CD14-positive monocyte (primary cell): ENCODE measurements at regions not wholly inside any gene's neighbourhood (a gene's known extent, or its start where the extent isn't known, plus 50 kb on each side); places are given as distances from the start of the nearest gene placed in this dataset.

ENCODE experiments used
- DNase-seq, 3 donors: peaks; one replicate each; pipeline ENCODE4 v3.0.0-alpha.2; 2011 to 2022
- H2AFZ ChIP-seq: 2 replicates; pipeline ENCODE4 v1.6.0; 2012; ENCODE audit warnings: mild to moderate bottlenecking, low read depth, low read length, inconsistent platforms; ENCODE audit not compliant: insufficient read depth, poor library complexity, severe bottlenecking
- H3K27ac ChIP-seq, 2 donors: 1 replicate in 1 of 2; 2 replicates in 1 of 2; pipeline ENCODE4 v1.5.1; 2012 to 2013; ENCODE audit warnings: low read length in 2 of 2, control low read depth in 1 of 2, inconsistent platforms in 1 of 2, low read depth in 1 of 2, mild to moderate bottlenecking in 1 of 2
- H3K27me3 ChIP-seq, 2 donors: one replicate each; pipeline versions ENCODE4 v1.6.0 to v1.6.1; 2011 to 2013; ENCODE audit warnings: low read length in 2 of 2; ENCODE audit not compliant: control insufficient read depth in 2 of 2, insufficient read depth in 2 of 2
- H3K36me3 ChIP-seq, 2 donors: replicated peaks in 1 of 2; 1 replicate in 1 of 2; 2 replicates in 1 of 2; pipeline versions ENCODE4 v1.5.1 to v1.6.1; 2012 to 2013; ENCODE audit warnings: low read length in 2 of 2, control low read depth in 1 of 2, inconsistent platforms in 1 of 2, mild to moderate bottlenecking in 1 of 2; ENCODE audit not compliant: insufficient read depth in 2 of 2, control insufficient read depth in 1 of 2
- H3K4me1 ChIP-seq, 2 donors: 1 replicate in 1 of 2; 2 replicates in 1 of 2; pipeline versions ENCODE4 v1.5.1 to v1.6.1; 2012 to 2013; ENCODE audit warnings: low read length in 2 of 2, control low read depth in 1 of 2, inconsistent platforms in 1 of 2, mild to moderate bottlenecking in 1 of 2, moderate library complexity in 1 of 2; ENCODE audit not compliant: insufficient read depth in 2 of 2, control insufficient read depth in 1 of 2
- H3K4me2 ChIP-seq: replicated peaks from 2 replicates; pipeline ENCODE3; 2012; ENCODE audit warnings: low read length, moderate library complexity, mild to moderate bottlenecking; ENCODE audit not compliant: poor library complexity, severe bottlenecking; ENCODE audit errors: extremely low read depth
- H3K4me3 ChIP-seq, 3 experiments: fragments of 200-600 bp in 1 of 3; sonication (generic) in 1 of 3; replicated peaks in 1 of 3; 1 replicate in 2 of 3; 2 replicates in 1 of 3; pipeline ENCODE4 v1.5.1; 2011 to 2013; ENCODE audit warnings: low read length in 3 of 3, mild to moderate bottlenecking in 3 of 3, control low read depth in 2 of 3, low read depth in 2 of 3, inconsistent platforms in 1 of 3, moderate library complexity in 1 of 3
- H3K79me2 ChIP-seq: 2 replicates; pipeline ENCODE4 v1.6.0; 2012; ENCODE audit warnings: mild to moderate bottlenecking, control low read depth, inconsistent platforms, low read length, moderate library complexity; ENCODE audit not compliant: insufficient read depth
- H3K9ac ChIP-seq: 2 replicates; pipeline ENCODE4 v1.6.0; 2017; ENCODE audit warnings: low read length, mild to moderate bottlenecking; ENCODE audit not compliant: insufficient read depth, poor library complexity, severe bottlenecking
- H3K9me3 ChIP-seq, 2 donors: replicated peaks in 1 of 2; 1 replicate in 1 of 2; 2 replicates in 1 of 2; pipeline versions ENCODE4 v1.5.1 to v1.6.1; 2012 to 2013; ENCODE audit warnings: low read length in 2 of 2, control low read depth in 1 of 2; ENCODE audit not compliant: control insufficient read depth in 1 of 2, insufficient read depth in 1 of 2
- H4K20me1 ChIP-seq: 2 replicates; pipeline ENCODE4 v1.6.0; 2012; ENCODE audit warnings: mild to moderate bottlenecking, low read length, control low read depth, moderate library complexity; ENCODE audit not compliant: insufficient read depth
- H3K27ac Mint-ChIP-seq, 7 donors: one replicate each; pipeline ENCODE4 v1.8.0; 2020; ENCODE audit warnings: mild to moderate bottlenecking in 7 of 7, mixed read lengths in 7 of 7, moderate library complexity in 6 of 7, inconsistent platforms in 2 of 7
- H3K27me3 Mint-ChIP-seq, 3 donors: one replicate each; pipeline ENCODE4 v1.8.0; 2021 to 2022; ENCODE audit warnings: low read depth in 3 of 3, mild to moderate bottlenecking in 3 of 3, mixed read lengths in 3 of 3, moderate library complexity in 3 of 3, inconsistent platforms in 1 of 3
- H3K36me3 Mint-ChIP-seq, 2 donors: one replicate each; pipeline ENCODE4 v1.8.0; 2020; ENCODE audit warnings: mixed read lengths in 2 of 2, inconsistent platforms in 1 of 2, mild to moderate bottlenecking in 1 of 2
- H3K4me1 Mint-ChIP-seq: one replicate; pipeline ENCODE4 v1.8.0; 2020; ENCODE audit warnings: mild to moderate bottlenecking, mixed read lengths
- H3K4me3 Mint-ChIP-seq, 2 donors: one replicate each; pipeline ENCODE4 v1.8.0; 2020; ENCODE audit warnings: mild to moderate bottlenecking in 2 of 2, mixed read lengths in 2 of 2, moderate library complexity in 1 of 2
- H3K9me3 Mint-ChIP-seq, 7 donors: one replicate each; pipeline ENCODE4 v1.8.0; 2020 to 2022; ENCODE audit warnings: mixed read lengths in 7 of 7, mild to moderate bottlenecking in 6 of 7, moderate library complexity in 6 of 7, inconsistent platforms in 2 of 7
- CTCF ChIP-seq: fragments of 200-600 bp; IDR thresholded peaks from one replicate; pipeline ENCODE4 v1.8.0; 2022; ENCODE audit warnings: antibody characterized with exemption, mild to moderate bottlenecking
- WGBS: methylation state at CpG from one replicate; pipeline ENCODE4 v1.1.5; 2013; ENCODE audit warnings: missing lambda C conversion rate; ENCODE audit not compliant: insufficient coverage; 5-methylcytosine and 5-hydroxymethylcytosine counted together
- intact Hi-C, 2 donors: fragments of 100-400 bp; cut with micrococcal nuclease; formaldehyde crosslinking; loops; one replicate each; pipeline versions ENCODE4 v1.15.0 to v1.15.1; 2023

GRCh38 chr15:96540283-96540682 is 209.8 kb downstream of the NR2F2 start:
- H3K36me3 Mint-ChIP-seq = no peaks in the 10 kb centered on the region
- 100% methylated on average over 2 of the region's 7 CpGs for WGBS
- no peak for DNase-seq
- H3K9me3 ChIP-seq = no peaks in the 10 kb centered on the region
- H3K4me3 Mint-ChIP-seq = no peak overlapping the region
- H3K4me1 ChIP-seq = no peaks in the 10 kb centered on the region
- intact Hi-C loops = no loop called here
- no peak overlapping the region for H3K9ac ChIP-seq
- TF ChIP-seq CTCF = no peak
- no peak overlapping the region for H2AFZ ChIP-seq
- peaks cover 0 to 5% (median 0%) of the 10 kb centered on the region in 7 donors for H3K9me3 Mint-ChIP-seq
- H3K27ac Mint-ChIP-seq = no peak overlapping the region
- H3K4me3 ChIP-seq = no peak overlapping the region
- peaks cover 8 to 21% (median 19%) of the 10 kb centered on the region in 3 donors for H3K27me3 Mint-ChIP-seq
- H4K20me1 ChIP-seq = no peaks in the 10 kb centered on the region
- H3K4me2 ChIP-seq = no peak overlapping the region
- no peak overlapping the region for H3K27ac ChIP-seq
- peaks cover 2% of the 10 kb centered on the region for H3K4me1 Mint-ChIP-seq
- peaks cover 0 to 14% of the 10 kb centered on the region in 2 donors for H3K27me3 ChIP-seq
- H3K79me2 ChIP-seq = no peaks in the 10 kb centered on the region
- no peaks in the 10 kb centered on the region for H3K36me3 ChIP-seq

DNA sequence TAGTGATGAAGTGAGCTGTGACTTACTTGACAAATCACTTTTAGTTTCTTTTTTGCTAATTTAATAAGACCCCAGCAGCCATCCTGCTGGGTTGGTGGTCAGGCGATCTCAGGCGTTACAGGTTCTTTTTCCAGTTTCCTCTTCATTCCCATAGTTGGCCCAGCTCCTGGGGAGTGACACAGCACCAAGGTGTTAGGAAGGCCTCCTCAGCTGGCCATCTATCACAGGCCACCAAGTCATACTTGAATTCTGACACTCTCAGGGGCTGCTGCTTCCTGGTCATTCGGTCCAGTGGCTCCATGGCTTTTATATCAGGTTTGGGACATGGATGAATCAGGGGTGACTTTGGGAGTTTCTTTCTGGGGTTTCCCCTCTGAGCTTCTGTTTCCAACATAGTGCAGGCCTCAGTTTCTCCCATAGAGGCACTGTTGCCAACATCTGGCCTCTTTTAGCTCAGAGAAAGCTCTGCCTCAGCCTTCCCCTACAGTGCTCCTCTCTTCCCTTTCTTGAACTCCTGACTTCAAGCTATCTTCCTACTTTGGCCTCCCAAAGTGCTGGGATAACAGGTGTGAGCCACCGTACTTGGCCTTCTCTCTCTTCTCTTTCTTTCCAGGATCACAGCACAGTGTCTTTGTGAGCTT is 211.8 kb downstream of the NR2F2 start:
- Histone ChIP-seq H3K27ac (no peak overlapping the region), H3K4me2 (no peak overlapping the region), H4K20me1 (no peaks in the 10 kb centered on the region), H2AFZ (no peak overlapping the region), H3K36me3 (no peaks in the 10 kb centered on the region), H3K4me3 (no peak overlapping the region), H3K9ac (no peak overlapping the region), H3K4me1 (no peaks in the 10 kb centered on the region), H3K9me3 (no peaks in the 10 kb centered on the region), H3K79me2 (no peaks in the 10 kb centered on the region), H3K27me3 (peaks cover 0 to 7% of the 10 kb centered on the region in 2 donors)
- no peak for TF ChIP-seq CTCF
- Mint-ChIP-seq H3K27me3 (peaks cover 4 to 24% (median 23%) of the 10 kb centered on the region in 3 donors), H3K9me3 (peaks cover 0 to 5% (median 0%) of the 10 kb centered on the region in 7 donors), H3K36me3 (no peaks in the 10 kb centered on the region), H3K4me3 (no peak overlapping the region), H3K4me1 (peaks cover 2% of the 10 kb centered on the region), H3K27ac (no peak overlapping the region)
- intact Hi-C loops = no loop called here
- WGBS = no CpG with 5 or more reads among the region's 4 CpGs
- DNase-seq = no peak
